ENCODE measurements at regions not wholly inside any gene's neighbourhood (a gene's known extent, or its start where the extent isn't known, plus 50 kb on each side); places are given as distances from the start of the nearest gene placed in this dataset.

DNA sequence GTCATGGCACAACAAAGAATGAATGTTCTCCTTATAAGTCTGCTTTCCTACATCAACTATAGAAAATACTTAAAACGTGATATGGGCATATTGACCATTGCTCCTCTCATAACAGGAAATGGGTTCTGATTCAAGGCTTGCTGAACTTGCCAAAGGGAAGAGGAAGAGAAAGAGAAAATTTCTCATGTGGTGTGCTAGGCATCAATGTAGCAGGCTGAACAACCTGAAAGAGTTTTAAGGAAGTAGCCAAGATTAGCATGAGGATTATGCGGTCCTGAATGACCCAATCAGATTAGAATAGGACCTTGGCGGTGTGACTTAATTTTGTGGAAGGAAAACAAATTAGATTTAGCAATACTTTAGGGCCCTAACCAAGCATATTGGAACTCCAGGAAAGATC is 617.7 kb upstream of the CDH11 start:
- no peak overlapping the region for H3K9ac ChIP-seq (ENCODE audit: low read depth, low read length)
- H2BK15ac ChIP-seq (ENCODE audit: low read depth, low read length), result no peak overlapping the region
- no peak overlapping the region for H3K4ac ChIP-seq (ENCODE audit: low read depth, low read length)
- H4K91ac ChIP-seq (ENCODE audit: insufficient read depth, low read depth, low read length), result no peak overlapping the region
- H3K4me1 ChIP-seq (ENCODE audit: control insufficient read depth, insufficient read depth, low read length), result no peaks in the 10 kb centered on the region
- H3K27ac ChIP-seq (ENCODE audit: insufficient read depth, low read length), result no peak overlapping the region
- H2AFZ ChIP-seq (replicated peaks; ENCODE audit: low read length, poor library complexity), result no peak overlapping the region
- H3K56ac ChIP-seq (ENCODE audit: extremely low read depth, insufficient read depth, low read length), result no peak overlapping the region
- H4K8ac ChIP-seq (ENCODE audit: low read depth in 2 of 2, low read length in 2 of 2), result no peak overlapping the region
- no peak overlapping the region for H3K14ac ChIP-seq (replicated peaks; ENCODE audit: low read depth, low read length)
- in situ Hi-C loops (cut with MboI; ENCODE audit: low sequenced_read_pairs), result no loop called here
- ChIA-PET POLR2A (ENCODE audit: unreplicated experiment) (interaction anchor here (0.6 kb wide), 1 partner anchor 551 kb away, joined by 3 read pairs; no protein-coding TSS in a partner anchor), CTCF (no interaction called here)
- H2AK5ac ChIP-seq (ENCODE audit: low read depth, low read length), result no peak overlapping the region
- no TSS peak for BruUV-seq (replicated peaks)
- H3K27me3 ChIP-seq (ENCODE audit: control insufficient read depth, insufficient read depth, low read length), result peaks cover 13% of the 10 kb centered on the region
- H2BK120ac ChIP-seq (ENCODE audit: low read depth, low read length), result no peak overlapping the region
- no peaks in the 10 kb centered on the region for H4K20me1 ChIP-seq (ENCODE audit: insufficient read depth, low read length)
- H3K4me3 ChIP-seq (ENCODE audit: insufficient read depth, low read depth, low read length), result no peak overlapping the region
- H3K4me2 ChIP-seq (ENCODE audit: low read depth, low read length), result no peak overlapping the region
- TF ChIP-seq BHLHE40 (IDR thresholded peaks at IDR 0.05; ENCODE audit: low read depth, low read length) (no peak), RAD21 (IDR thresholded peaks at IDR 0.05; ENCODE audit: low read length) (no peak), CEBPB (IDR thresholded peaks at IDR 0.05; ENCODE audit: low read depth, low read length) (no peak), MAFK (IDR thresholded peaks at IDR 0.05; ENCODE audit: low read depth, low read length) (no peak)
- intact Hi-C loops (cut with micrococcal nuclease), result no loop called here
- no peak overlapping the region for H4K5ac ChIP-seq (ENCODE audit: low read depth, low read length)
- no CpG with 5 or more reads among the region's 3 CpGs for whole genome bisulfite sequencing, 2 experiments (ENCODE audit: extremely low coverage in 2 of 2, insufficient read length in 1 of 2)
- no peak overlapping the region for H2BK5ac ChIP-seq (ENCODE audit: low read depth, low read length, poor library complexity, severe bottlenecking)
- no peak for ATAC-seq (ENCODE audit: low read depth)
- no peak overlapping the region for H3K18ac ChIP-seq (ENCODE audit: low read depth, low read length)
- H3K23ac ChIP-seq (ENCODE audit: low read depth, low read length), result no peak overlapping the region
- H3K9me3 ChIP-seq (ENCODE audit: control insufficient read depth, insufficient read depth, low read length), result no peaks in the 10 kb centered on the region
- no peak overlapping the region for H2AK9ac ChIP-seq (replicated peaks; ENCODE audit: low read depth, low read length, poor library complexity)
- DNase-seq, result no peak
- no peaks in the 10 kb centered on the region for H3K79me1 ChIP-seq (ENCODE audit: low read depth in 1 of 2, low read length in 2 of 2)
- no peaks in the 10 kb centered on the region for H3K9me1 ChIP-seq (ENCODE audit: insufficient read depth, low read length)
- dilution Hi-C loops (cut with HindIII; ENCODE audit: low sequenced_read_pairs, unreplicated experiment), result no loop called here
- no peaks in the 10 kb centered on the region for H3K36me3 ChIP-seq (ENCODE audit: control insufficient read depth, insufficient read depth, low read length)
- H2BK20ac ChIP-seq (ENCODE audit: low read depth, low read length), result no peak overlapping the region
